B cell (primary cell): ENCODE measurements at regions not wholly inside any gene's neighbourhood (a gene's known extent, or its start where the extent isn't known, plus 50 kb on each side); places are given as distances from the start of the nearest gene placed in this dataset.

ENCODE experiments used
- EZH2 ChIP-seq: IDR thresholded peaks from 2 replicates; pipeline ENCODE4 v1.6.1; 2012; ENCODE audit warnings: borderline replicate concordance, low read depth, mild to moderate bottlenecking, moderate library complexity, low read length; ENCODE audit not compliant: insufficient read depth, poor library complexity, severe bottlenecking
- TF ChIP-seq, protein P1 (sequence below): fragments of 200-600 bp; IDR thresholded peaks from one replicate; pipeline ENCODE4 v1.8.0; 2022; ENCODE audit warnings: antibody characterized with exemption, mild to moderate bottlenecking

DNA sequence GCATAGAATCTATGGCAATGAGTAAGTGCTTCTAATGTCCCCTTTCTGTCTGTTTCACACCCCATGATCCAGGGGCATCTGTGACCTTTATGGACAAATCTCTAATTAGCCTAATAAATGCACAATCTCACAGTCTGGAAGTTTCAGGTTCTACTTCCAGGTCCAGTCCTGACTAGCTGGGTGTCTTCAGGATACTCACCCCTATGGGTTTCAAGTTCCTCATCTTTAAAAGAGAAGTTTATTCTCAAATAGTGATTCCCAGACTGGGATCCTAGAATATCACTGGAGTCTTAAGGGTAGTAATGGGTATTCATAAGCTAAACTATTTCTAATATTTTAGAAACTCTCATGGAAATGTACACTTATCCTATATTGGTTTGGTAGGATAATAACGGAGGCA, 77.2 kb upstream of the ABCA1 start:
- TF ChIP-seq, protein P1, sequence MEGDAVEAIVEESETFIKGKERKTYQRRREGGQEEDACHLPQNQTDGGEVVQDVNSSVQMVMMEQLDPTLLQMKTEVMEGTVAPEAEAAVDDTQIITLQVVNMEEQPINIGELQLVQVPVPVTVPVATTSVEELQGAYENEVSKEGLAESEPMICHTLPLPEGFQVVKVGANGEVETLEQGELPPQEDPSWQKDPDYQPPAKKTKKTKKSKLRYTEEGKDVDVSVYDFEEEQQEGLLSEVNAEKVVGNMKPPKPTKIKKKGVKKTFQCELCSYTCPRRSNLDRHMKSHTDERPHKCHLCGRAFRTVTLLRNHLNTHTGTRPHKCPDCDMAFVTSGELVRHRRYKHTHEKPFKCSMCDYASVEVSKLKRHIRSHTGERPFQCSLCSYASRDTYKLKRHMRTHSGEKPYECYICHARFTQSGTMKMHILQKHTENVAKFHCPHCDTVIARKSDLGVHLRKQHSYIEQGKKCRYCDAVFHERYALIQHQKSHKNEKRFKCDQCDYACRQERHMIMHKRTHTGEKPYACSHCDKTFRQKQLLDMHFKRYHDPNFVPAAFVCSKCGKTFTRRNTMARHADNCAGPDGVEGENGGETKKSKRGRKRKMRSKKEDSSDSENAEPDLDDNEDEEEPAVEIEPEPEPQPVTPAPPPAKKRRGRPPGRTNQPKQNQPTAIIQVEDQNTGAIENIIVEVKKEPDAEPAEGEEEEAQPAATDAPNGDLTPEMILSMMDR: no peak
- TF ChIP-seq EZH2: no peak
